Colon (tissue), 2 donors: ENCODE measurements at regions not wholly inside any gene's neighbourhood (a gene's known extent, or its start where the extent isn't known, plus 50 kb on each side); places are given as distances from the start of the nearest gene placed in this dataset.
"Not testable (repeated sequence)": the region's sequence is repeated elsewhere in the genome, so short reads cannot be mapped to it uniquely, and the experiment has no call there.

Source experiments
- FAIRE-seq: peaks from 2 replicates; lab custom pipeline; 2012; peaks lifted over from hg19 to GRCh38; lab: Jason Lieb, UNC
- donor health status: control.
- donor health status: control.

DNA sequence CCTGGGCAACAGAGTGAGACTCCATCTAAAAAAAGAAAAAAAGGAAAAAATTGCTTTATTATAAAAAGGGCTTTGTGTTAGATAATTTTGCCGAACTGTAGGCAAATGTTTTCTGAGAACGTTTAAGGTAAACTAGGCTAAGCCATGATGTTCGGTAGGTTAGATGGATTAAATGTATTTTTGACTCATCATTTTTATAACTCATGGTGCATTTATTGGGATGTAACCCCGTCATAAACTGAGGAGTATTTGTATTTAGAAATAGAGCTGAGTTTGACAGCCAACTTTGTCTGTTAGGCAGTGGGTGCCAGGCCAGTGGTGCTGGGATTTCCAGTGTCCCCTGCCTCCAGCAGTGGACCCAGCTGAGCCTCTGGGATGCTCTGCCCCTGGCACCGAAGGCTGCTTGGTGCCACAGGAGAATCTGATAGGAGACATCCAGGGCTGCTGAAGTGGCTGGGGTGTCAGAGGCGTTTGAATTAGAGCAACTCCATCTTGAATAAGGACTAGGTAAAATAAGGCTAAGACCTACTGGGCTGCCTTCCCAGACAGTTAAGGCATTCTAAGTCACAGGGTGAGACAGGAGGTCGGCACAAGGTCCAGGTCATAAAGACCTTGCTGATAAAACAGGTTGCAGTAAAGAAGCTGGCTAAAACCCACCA, 114.9 kb upstream of the EEPD1 start:
- no peak for FAIRE-seq

DNA sequence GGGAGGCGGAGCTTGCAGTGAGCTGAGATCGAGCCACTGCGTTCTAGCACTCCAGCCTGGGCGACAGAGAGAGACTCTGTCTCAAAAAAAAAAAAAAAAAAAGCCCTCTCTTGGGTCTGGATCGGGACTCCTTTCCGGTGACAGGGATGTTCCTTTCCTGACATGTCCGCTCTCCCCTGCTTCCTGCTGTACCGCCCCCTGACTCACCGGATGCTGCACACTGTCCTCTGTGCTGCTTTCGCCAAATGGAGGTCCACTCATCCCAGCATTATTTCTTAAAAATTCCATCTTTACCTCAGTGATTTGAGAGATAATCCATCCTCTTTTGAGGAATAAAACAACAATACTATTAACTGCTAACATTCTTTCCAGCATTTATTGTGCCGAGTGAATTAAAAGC, 113.8 kb upstream of the EEPD1 start:
- FAIRE-seq = no peak

DNA sequence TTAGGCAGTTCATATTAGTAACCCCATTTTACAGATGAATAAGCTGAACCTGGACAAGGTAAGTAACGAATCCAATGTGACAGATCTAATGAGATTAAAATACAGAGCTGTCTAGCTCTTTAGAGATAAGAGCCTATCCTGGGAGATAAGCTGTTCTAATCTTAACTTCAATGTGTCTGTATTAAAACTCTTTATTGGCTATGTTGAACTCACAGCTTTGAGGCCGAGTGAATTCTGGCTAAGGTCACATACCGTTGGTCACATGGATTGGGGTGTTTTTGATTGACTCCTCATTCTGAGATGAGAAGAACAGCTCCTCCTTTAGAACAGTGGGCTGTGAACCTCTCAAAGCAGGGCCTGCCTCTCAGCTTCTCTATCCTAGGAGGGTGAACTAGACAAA, 113.4 kb upstream of the EEPD1 start:
- FAIRE-seq = no peak

DNA sequence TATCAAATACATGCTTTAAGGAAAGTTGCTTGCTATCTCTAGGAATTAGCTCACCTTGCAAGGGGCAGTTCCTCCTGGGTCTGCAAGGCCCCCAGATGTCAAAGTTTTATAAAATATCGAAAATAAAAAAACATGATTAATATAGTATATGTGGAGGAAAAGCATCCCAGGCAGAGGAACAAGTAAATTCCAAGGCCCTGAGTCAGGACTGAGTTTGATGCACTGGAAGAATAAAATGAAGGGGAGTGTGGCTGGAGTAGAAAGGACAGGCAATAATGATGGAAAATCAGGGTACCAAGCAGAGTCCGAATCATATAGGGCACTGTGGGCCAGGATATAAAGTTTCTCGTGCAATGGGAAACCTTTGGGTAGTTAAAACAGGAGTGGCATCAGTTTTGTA, 112.4 kb upstream of the EEPD1 start:
- no peak for FAIRE-seq

DNA sequence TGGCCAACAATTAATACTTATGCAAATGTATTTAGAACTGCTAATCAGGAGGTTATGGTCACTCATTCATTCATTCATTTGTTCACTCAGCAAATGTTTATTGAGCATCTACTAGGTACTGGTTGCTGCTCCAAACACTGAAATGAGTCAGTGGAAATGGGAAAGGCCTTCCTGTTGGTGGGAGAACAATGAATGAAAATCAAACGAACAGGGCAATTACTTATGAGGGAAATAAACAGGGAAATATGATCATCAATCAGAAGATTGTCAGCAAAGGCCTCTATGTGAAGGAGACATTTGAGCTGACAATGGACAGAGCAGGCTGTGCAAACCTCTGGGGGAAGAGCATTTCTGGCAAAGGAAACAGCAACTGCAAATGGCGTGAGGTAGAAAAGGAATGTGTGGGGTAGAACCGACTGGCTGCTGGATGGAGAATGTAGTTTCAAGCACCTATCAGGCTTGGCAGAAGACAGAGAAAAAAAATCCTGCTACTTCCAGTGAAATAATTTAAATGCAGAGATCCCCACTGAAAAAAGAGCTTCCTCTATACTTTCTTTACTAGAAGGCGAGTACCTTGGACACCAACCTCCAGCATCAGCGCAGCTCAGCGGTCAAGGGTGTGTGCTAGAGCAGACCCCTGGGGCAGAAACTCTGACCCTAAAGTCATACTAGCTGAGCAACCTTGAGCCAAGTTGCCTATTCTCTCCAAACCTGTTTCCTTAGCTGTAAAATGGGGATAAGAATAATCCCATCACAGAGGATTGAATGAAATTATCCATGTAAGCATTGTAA, 108.8 kb upstream of the EEPD1 start:
- no peak for FAIRE-seq

DNA sequence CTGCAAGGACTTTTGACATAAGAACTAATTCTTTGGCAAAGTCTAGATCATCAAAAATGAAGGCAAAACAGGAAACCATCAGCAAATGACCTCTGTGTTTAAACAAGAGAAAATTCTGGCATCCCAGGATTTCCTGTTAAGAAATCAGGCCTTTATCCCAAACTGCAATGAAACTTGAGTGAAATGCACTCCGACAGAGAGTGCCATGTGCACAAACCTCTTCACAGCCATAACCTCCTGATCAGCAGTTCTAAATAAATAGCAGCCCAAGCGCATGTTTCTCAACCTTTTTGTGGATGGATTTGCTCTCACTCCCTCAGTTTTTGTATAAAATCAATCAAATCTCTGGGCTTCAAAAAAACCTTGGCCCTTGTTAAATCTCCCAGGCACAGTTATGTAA, 107.7 kb upstream of the EEPD1 start:
- FAIRE-seq = no peak

DNA sequence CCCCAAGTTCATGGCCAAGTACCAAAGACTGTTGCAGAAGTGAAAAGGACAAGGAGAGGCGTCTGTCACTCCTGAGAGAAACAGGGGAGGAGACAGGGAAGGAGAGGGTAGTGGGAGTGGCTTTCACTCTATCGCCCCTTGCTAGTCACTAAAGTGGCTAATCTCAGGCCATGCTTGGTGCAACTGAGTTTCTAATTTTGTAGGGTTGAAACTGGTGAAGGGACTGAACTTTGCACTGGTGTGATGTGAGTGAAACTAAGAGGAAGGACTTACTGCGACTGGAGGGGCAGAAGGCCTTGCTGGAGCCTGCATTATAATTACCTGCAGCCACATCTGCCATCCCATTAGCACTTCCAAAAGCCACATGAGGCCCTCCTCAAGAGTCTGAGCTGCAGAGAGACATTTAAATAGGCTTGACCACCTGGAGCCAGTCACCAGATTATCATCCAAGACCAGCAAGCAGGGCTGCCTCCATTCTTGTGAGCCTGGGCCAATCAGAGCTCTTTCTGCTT, 107.2 kb upstream of the EEPD1 start:
- FAIRE-seq = no peak

DNA sequence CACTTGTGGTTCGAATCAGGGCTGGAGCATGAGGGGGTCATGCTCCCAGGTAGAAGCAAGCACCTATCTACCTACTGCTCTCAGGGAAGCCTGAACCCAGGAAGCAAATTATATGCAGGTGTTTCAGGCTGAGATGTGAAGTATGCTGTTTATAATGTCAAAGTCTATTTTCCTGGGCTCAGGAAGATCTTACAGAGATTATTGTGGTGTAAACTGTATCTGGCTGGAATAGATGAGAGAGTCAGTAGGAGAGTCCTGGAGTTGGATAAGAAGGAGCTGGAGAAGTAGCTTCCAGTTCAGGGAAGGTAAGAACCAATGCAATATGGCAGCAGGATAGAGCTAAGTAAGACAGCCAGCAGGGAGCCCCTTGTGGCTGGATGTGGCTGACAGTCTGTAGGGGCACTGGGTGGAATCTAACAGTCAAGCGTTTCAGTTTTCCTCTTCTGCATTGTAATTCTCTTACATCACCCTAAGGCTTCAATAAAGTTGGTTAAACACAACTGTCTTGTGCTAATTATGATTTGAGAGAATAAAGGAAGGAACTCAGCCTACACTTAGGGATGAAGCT, 105.9 kb upstream of the EEPD1 start:
- FAIRE-seq = no peak

DNA sequence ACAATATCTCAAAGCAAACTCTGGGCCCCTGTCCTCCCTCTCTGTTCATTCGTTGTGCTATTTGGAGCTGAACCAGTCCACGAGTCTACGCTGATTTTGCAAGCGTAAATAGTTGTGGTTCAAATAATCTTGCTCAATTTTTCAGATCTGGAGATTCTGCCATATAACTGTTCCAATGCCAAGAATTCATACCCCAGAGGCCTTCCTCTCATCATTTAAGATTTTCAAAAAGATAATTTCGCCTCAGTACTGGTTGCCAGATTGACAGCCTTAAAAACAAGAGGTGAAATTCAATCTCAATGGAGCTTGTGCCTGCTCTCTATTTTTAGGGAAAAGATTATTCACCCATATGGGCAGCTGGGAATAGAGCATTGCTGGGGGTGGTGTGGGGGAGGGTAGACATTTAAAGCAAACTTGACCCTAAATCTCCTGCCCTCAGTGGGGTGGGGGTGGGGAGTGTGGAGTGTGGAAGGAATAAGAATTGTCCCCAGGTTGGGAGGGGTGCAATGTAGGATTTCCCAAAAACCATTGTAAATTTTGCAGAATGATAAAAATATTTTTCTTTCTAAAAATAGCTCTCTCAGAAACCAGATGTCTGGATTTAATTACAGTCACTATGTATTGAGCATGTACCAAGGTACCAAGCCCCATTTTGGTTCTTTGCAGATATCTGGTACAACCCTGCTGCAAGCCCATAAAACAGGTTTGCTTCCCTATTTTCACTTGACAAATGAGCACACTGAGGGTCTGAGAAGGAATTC, 104.7 kb upstream of the EEPD1 start:
- no peak for FAIRE-seq

DNA sequence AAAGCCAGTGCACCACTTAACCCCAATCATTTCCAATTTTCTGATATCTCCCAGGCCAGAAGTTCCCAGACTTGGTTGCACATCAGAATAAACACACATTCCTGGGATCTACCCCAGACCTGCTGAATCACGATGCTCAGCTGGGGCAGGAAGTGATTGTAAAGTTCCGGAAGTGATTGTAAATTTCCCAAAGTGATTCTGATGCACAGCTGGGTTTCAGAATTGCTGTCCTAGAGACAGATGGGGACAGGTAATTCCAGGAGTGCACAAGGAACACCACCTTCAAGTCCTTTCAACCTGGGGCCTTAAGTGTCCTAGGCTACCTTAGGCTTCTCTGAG, 104.2 kb upstream of the EEPD1 start:
- no peak for FAIRE-seq

DNA sequence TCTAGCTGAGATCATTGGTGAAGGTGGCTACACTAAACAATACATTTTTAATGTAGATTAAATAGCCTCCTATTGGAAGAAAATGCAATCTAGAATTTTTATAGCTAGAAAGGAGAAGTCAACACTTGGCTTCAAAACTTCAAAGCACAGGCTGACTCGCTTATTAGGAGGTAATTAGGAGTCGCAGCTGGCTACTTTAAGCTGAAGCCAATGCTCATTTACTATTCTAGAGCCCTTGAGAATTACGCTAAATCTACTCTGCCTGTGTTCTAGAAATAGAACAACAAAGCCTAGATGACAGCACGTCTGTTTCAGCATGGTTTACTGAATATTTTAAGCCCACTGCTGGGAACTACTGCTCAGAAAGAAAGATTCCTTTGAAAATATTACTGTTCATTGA, 101.6 kb upstream of the EEPD1 start:
- FAIRE-seq = no peak

DNA sequence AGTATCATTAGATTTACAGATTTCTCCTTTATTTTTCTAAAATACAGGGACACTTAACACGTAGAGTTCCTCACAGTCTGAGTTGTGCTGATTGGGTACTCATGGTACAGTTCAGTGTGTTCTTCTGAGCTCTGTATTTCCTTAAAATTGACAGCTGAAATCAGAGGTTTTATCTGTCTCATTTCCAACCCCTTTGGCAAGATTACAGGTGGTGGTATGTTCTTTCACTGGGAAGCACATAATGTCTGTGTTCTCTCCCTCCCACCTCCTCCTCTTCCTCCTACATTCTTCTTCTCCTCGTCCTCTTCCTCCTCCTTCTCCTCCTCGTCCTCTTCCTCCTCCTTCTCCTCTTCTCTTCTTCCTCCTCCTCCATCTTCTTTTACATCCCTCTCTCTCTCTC, 99.5 kb upstream of the EEPD1 start:
- FAIRE-seq = no peak

DNA sequence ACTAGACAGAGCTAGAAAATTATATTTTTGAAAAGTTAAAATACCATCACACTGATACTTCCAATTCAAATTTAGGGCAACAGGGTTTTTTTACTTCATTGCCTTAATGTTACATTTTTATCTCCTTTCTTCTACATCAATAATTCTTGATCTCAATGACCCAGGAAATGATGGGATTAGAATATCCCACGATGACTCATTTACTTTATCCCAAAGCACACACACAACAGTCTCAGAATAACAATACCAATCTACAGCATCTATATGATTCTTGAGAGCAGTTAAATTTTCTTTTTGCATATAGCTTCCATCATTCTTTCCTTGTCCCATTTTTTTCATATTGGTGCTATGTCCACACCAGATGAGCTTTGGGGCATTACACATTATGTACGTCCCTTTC, 98.4 kb upstream of the EEPD1 start:
- no peak for FAIRE-seq

DNA sequence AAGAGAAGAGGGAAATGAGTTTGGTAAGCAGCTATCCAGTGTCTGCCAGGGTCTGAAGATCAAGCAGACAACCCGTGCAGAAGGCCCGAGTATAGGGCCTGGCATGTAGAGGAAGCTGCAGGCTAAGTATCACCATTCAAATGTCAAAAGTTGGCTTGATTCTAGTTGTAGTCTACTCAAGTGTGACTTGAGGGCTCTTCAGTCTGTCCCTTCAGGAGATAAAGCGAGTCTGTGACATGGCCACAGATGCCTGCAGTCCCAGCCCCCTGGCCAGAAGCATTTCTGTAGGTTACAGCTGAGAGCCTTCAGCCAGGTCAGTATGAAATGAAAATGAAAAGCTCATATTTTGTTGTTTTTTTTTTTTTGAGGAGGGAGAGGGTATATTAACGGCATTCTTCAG, 97.8 kb upstream of the EEPD1 start:
- FAIRE-seq = no peak

DNA sequence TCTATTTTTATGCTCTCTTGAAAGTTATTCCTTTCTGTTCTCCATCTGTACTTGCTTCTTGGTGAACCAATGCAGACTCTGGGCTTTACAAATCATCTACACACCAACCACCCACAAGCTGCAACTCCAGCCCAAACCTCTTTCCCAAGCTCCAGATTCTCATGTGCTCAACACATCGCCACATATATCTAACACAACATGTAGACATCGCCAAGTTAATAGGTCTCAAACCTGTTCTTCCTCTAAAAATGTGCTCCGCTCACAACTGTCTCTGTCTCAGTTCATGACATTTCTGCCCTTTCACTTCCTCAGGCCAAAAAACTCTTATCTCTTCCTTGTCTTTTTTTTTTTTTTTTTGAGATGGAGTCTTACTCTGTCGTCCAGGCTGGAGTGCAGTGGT, 95.7 kb upstream of the EEPD1 start:
- no peak for FAIRE-seq

DNA sequence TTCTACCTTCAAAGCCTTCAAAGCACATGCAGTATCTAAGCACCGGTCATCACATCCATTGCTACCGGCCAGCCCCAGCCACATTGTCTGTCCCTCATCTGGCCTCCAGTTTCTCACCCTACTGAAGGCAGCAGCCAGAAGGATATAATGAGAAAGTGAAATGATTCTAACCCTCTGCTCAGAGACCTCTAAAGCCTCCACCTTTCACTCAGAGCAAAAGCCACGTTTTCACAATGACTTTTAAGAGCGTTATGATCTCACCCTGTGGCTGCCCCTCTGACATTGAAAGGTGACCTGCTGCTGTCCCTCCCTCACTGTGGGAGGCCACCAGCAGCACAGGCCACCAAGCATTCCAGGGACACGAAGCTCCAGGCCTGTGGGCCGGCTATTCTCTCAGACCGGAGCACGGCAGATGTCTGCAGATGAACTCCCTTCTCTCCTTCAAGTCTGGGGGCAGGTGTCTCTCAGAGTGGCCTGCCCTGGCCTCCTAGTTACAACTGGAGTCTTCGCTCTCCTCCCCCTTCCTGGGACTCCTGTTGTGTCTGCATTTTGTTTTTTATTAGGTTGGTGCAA, 94.9 kb upstream of the EEPD1 start:
- FAIRE-seq = no peak

DNA sequence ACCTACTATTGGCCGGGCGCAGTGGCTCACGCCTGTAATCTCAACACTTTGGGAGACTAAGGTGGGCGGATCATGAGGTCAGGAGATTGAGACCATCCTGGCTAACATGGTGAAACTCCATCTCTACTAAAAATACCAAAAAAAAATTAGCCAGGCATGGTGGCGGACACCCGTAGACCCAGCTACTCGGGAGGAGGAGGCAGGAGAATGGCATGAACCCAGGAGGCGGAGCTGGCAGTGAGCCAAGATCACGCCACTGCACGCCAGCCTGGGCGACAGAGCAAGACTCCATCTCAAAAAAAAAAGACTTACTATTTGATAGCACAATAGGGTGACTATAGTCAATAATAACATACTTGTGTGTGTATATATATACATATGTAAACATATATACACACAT, 92.7 kb upstream of the EEPD1 start:
- FAIRE-seq = not testable (repeated sequence)

DNA sequence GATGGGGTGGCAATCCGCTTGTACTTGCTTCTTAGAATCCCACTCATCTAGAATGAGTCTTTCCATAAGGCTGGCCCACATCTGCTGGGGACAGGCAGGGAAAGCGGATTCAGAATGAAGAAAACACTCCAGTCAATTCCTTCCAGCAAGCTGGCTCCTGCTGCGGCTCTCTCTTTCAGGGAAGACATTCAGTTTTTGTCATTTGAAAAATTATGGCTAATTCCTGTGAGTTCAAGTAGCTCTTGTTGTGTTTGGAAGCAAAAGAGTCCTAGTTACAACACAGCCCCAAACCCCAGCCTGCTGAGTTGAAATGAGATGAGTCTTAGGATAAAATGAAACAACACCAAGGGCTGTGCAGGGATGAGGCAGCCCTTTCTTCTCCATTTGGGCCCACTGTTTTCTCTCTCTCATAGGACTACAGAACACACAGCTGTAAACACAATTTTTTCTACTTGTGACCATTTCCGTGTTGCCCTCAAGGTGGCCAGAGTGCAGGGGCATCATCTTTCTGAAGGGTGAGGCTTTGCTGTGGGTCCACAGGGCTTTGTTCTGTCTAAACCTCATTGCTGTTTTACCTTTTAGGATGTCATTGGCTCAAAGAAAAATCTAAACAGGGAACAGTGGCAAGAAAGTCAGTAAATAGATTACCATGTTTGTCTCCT, 90.8 kb upstream of the EEPD1 start:
- FAIRE-seq = no peak

DNA sequence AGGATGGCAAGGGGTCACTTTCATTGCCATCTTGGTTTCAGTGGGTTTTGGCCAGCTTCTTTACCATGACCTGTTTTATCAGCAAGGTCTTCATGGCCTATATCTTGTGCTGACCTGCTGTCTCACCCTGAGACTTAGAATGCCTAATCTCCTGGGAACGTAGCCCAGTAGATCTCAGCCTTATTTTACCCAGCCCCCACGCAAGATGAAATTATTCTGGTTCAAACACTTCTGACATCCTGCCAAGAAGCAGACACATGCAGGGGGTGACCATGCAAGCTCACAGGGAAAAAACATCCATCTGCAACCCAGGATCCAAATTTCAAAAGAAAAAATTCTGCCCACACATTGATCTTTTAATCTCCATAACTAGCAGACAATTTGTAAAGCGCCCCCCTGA, 88.4 kb upstream of the EEPD1 start:
- no peak for FAIRE-seq

DNA sequence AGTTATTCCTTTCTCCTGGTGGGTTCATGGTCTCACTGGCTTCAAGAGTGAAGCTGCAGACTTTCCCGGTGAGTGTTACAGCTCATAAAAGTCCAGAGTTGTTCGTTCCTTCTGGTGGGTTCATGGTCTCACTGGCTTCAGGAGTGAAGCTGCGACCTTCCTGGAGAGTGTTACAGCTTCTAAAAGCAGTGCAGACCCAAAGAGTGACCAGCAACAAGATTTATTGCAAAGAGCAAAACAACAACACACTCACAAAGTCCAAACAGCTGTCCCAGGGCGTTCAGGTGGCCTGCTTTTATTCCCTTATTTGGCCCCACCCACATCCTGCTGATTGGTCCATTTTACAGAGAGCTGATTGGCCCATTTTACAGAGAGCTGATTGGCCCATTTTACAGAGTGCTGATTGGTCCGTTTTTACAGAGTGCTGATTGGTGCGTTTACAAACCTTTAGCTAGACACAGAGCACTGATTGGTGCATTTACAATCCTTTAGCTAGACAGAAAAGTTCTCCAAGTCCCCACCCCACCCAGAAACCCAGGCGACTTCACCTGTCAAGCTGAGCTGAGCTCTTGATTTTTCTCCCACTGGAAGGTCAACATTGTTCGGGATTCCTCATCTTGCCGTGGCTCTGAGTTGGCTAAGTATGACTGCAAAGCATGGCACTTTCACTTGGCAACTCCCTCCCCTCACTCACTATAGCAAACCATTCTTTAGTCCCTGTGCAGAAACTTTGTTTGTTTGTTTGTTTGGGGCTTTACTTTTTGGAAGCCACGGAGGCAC, 87.3 kb upstream of the EEPD1 start:
- not testable (repeated sequence) for FAIRE-seq

DNA sequence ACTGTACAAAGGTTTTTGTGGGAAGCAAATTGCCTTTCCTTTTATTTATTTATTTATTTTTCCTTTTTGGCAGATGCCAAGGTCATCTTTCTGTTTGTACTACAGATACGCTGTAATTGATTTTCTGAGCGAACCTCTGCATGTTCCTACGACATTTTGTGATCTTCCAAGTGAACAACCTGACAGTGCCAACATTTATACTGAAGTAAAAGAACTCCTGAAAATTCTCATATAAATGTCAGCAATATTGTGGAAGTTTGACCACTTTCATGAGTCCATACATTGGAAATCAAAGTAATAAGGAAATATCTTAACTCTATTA, 86.8 kb upstream of the EEPD1 start:
- FAIRE-seq = no peak
